ENCODE measurements at regions not wholly inside any gene's neighbourhood (a gene's known extent, or its start where the extent isn't known, plus 50 kb on each side); places are given as distances from the start of the nearest gene placed in this dataset.

- no peaks in the 10 kb centered on the region for H3K79me1 ChIP-seq (ENCODE audit: low read depth, low read length)
- no peak overlapping the region for H3K9ac ChIP-seq (ENCODE audit: low read depth, low read length, poor library complexity)
- DNase-seq (ENCODE audit: low spot score): no peak
Observed at GRCh38 chr16:51816929-51817328, 665.9 kb upstream of the SALL1 start.

GRCh38 chr16:51815523-51815922 is 664.5 kb upstream of the SALL1 start:
- no CpG with 5 or more reads among the region's 3 CpGs for WGBS, 2 donors (ENCODE audit: extremely low coverage in 2 of 2, insufficient read length in 2 of 2, insufficient replicate concordance in 1 of 2)

More at GRCh38 chr16:51816929-51817328, 665.9 kb upstream of the SALL1 start:
- H2BK5ac ChIP-seq (ENCODE audit: low read length): no peak overlapping the region
- H4K8ac ChIP-seq (ENCODE audit: low read depth, low read length): no peak overlapping the region
- H2BK120ac ChIP-seq (ENCODE audit: low read depth, low read length): no peak overlapping the region
- no peak overlapping the region for H4K91ac ChIP-seq (ENCODE audit: low read depth, low read length, poor library complexity)
- H3K36me3 ChIP-seq (replicated peaks in 1 of 2; ENCODE audit: control insufficient read depth in 2 of 2, insufficient read depth in 2 of 2, low read length in 2 of 2): no peaks in the 10 kb centered on the region
- no peak overlapping the region for H2AK5ac ChIP-seq (ENCODE audit: low read depth, low read length)
- H3K4me3 ChIP-seq (ENCODE audit: low read length in 2 of 2): no peak overlapping the region
- H3K4ac ChIP-seq (ENCODE audit: low read length): no peak overlapping the region
- H3K4me2 ChIP-seq (ENCODE audit: insufficient read depth, low read length, poor library complexity, severe bottlenecking): no peak overlapping the region
- H2BK12ac ChIP-seq (ENCODE audit: low read length): no peak overlapping the region
- no peak overlapping the region for H3K23ac ChIP-seq (ENCODE audit: low read depth, low read length, poor library complexity)
- no peak overlapping the region for H3K14ac ChIP-seq (ENCODE audit: low read length)
- no peak overlapping the region for H3K27ac ChIP-seq (replicated peaks; ENCODE audit: low read length)
- H2AFZ ChIP-seq (ENCODE audit: low read length): no peak overlapping the region
- H3K18ac ChIP-seq (ENCODE audit: low read length): no peak overlapping the region
- H3K27me3 ChIP-seq (ENCODE audit: control insufficient read depth in 3 of 3, insufficient read depth in 3 of 3, low read depth in 1 of 3, low read length in 3 of 3): peaks cover 0 to 4% (median 0%) of the 10 kb centered on the region in 3 experiments
- H2BK15ac ChIP-seq (ENCODE audit: low read length): no peak overlapping the region
- H3K4me1 ChIP-seq (ENCODE audit: control insufficient read depth in 2 of 2, insufficient read depth in 1 of 2, low read depth in 1 of 2, low read length in 2 of 2): peaks cover 0 to 3% of the 10 kb centered on the region in 2 donors
- no peaks in the 10 kb centered on the region for H3K9me3 ChIP-seq (replicated peaks in 1 of 2; ENCODE audit: control insufficient read depth in 2 of 2, insufficient read depth in 1 of 2, low read depth in 1 of 2, low read length in 2 of 2)

GRCh38 chr16:51814617-51815016 is 663.5 kb upstream of the SALL1 start:
- no peaks in the 10 kb centered on the region for H3K79me1 ChIP-seq (ENCODE audit: low read depth, low read length)
- H2AK5ac ChIP-seq (ENCODE audit: low read depth, low read length): no peak overlapping the region
- no peak overlapping the region for H2AFZ ChIP-seq (ENCODE audit: low read length)
- no peak overlapping the region for H4K8ac ChIP-seq (ENCODE audit: low read depth, low read length)
- no CpG with 5 or more reads among the region's 3 CpGs for WGBS, 2 donors (ENCODE audit: extremely low coverage in 2 of 2, insufficient read length in 2 of 2, insufficient replicate concordance in 1 of 2)
- no peak overlapping the region for H2BK5ac ChIP-seq (ENCODE audit: low read length)
- H2BK12ac ChIP-seq (ENCODE audit: low read length): no peak overlapping the region
- H3K14ac ChIP-seq (ENCODE audit: low read length): no peak overlapping the region
- H4K91ac ChIP-seq (ENCODE audit: low read depth, low read length, poor library complexity): no peak overlapping the region
- H3K27ac ChIP-seq (replicated peaks; ENCODE audit: low read length): no peak overlapping the region
- no peak overlapping the region for H3K4ac ChIP-seq (ENCODE audit: low read length)
- H3K36me3 ChIP-seq (replicated peaks in 1 of 2; ENCODE audit: control insufficient read depth in 2 of 2, insufficient read depth in 2 of 2, low read length in 2 of 2): no peaks in the 10 kb centered on the region
- H3K4me1 ChIP-seq (ENCODE audit: control insufficient read depth in 2 of 2, insufficient read depth in 1 of 2, low read depth in 1 of 2, low read length in 2 of 2): peaks cover 0 to 2% of the 10 kb centered on the region in 2 donors
- no peak for DNase-seq (ENCODE audit: low spot score)
- no peaks in the 10 kb centered on the region for H3K9me3 ChIP-seq (replicated peaks in 1 of 2; ENCODE audit: control insufficient read depth in 2 of 2, insufficient read depth in 1 of 2, low read depth in 1 of 2, low read length in 2 of 2)
- H2BK15ac ChIP-seq (ENCODE audit: low read length): no peak overlapping the region
- H3K23ac ChIP-seq (ENCODE audit: low read depth, low read length, poor library complexity): no peak overlapping the region
- no peaks in the 10 kb centered on the region for H3K27me3 ChIP-seq (ENCODE audit: control insufficient read depth in 3 of 3, insufficient read depth in 3 of 3, low read depth in 1 of 3, low read length in 3 of 3)
- H3K9ac ChIP-seq (ENCODE audit: low read depth, low read length, poor library complexity): no peak overlapping the region
- no peak overlapping the region for H3K4me3 ChIP-seq (ENCODE audit: low read length in 2 of 2)
- no peak overlapping the region for H2BK120ac ChIP-seq (ENCODE audit: low read depth, low read length)
- H3K4me2 ChIP-seq (ENCODE audit: insufficient read depth, low read length, poor library complexity, severe bottlenecking): no peak overlapping the region
- no peak overlapping the region for H3K18ac ChIP-seq (ENCODE audit: low read length)

More at GRCh38 chr16:51815523-51815922, 664.5 kb upstream of the SALL1 start:
- no peak overlapping the region for H3K9ac ChIP-seq (ENCODE audit: low read depth, low read length, poor library complexity)
- DNase-seq (ENCODE audit: low spot score): no peak
- no peak overlapping the region for H3K18ac ChIP-seq (ENCODE audit: low read length)
- no peak overlapping the region for H3K4ac ChIP-seq (ENCODE audit: low read length)
- H3K4me1 ChIP-seq (ENCODE audit: control insufficient read depth in 2 of 2, insufficient read depth in 1 of 2, low read depth in 1 of 2, low read length in 2 of 2): peaks cover 0 to 3% of the 10 kb centered on the region in 2 donors
- H2BK120ac ChIP-seq (ENCODE audit: low read depth, low read length): no peak overlapping the region
- no peaks in the 10 kb centered on the region for H3K79me1 ChIP-seq (ENCODE audit: low read depth, low read length)
- H3K27me3 ChIP-seq (ENCODE audit: control insufficient read depth in 3 of 3, insufficient read depth in 3 of 3, low read depth in 1 of 3, low read length in 3 of 3): no peaks in the 10 kb centered on the region
- H3K4me2 ChIP-seq (ENCODE audit: insufficient read depth, low read length, poor library complexity, severe bottlenecking): no peak overlapping the region
- H3K9me3 ChIP-seq (replicated peaks in 1 of 2; ENCODE audit: control insufficient read depth in 2 of 2, insufficient read depth in 1 of 2, low read depth in 1 of 2, low read length in 2 of 2): no peaks in the 10 kb centered on the region
- H3K4me3 ChIP-seq (ENCODE audit: low read length in 2 of 2): no peak overlapping the region
- no peak overlapping the region for H2BK5ac ChIP-seq (ENCODE audit: low read length)
- H3K14ac ChIP-seq (ENCODE audit: low read length): no peak overlapping the region
- no peak overlapping the region for H3K27ac ChIP-seq (replicated peaks; ENCODE audit: low read length)
- H4K8ac ChIP-seq (ENCODE audit: low read depth, low read length): no peak overlapping the region
- no peak overlapping the region for H2AK5ac ChIP-seq (ENCODE audit: low read depth, low read length)
- H3K36me3 ChIP-seq (replicated peaks in 1 of 2; ENCODE audit: control insufficient read depth in 2 of 2, insufficient read depth in 2 of 2, low read length in 2 of 2): no peaks in the 10 kb centered on the region
- no peak overlapping the region for H2BK12ac ChIP-seq (ENCODE audit: low read length)
- no peak overlapping the region for H2AFZ ChIP-seq (ENCODE audit: low read length)
- no peak overlapping the region for H4K91ac ChIP-seq (ENCODE audit: low read depth, low read length, poor library complexity)
- H2BK15ac ChIP-seq (ENCODE audit: low read length): no peak overlapping the region
- H3K23ac ChIP-seq (ENCODE audit: low read depth, low read length, poor library complexity): no peak overlapping the region

- Histone ChIP-seq H3K23ac (ENCODE audit: low read depth, low read length, poor library complexity) (no peak overlapping the region), H2AFZ (ENCODE audit: low read length) (no peak overlapping the region), H3K4me1 (ENCODE audit: control insufficient read depth in 2 of 2, insufficient read depth in 1 of 2, low read depth in 1 of 2, low read length in 2 of 2) (no peaks in the 10 kb centered on the region), H4K8ac (ENCODE audit: low read depth, low read length) (no peak overlapping the region), H3K36me3 (replicated peaks in 1 of 2; ENCODE audit: control insufficient read depth in 2 of 2, insufficient read depth in 2 of 2, low read length in 2 of 2) (no peaks in the 10 kb centered on the region), H2BK15ac (ENCODE audit: low read length) (no peak overlapping the region), H3K14ac (ENCODE audit: low read length) (no peak overlapping the region), H2AK5ac (ENCODE audit: low read depth, low read length) (no peak overlapping the region), H3K79me1 (ENCODE audit: low read depth, low read length) (no peaks in the 10 kb centered on the region), H3K27ac (replicated peaks; ENCODE audit: low read length) (no peak overlapping the region), H2BK12ac (ENCODE audit: low read length) (no peak overlapping the region), H3K4ac (ENCODE audit: low read length) (no peak overlapping the region), H4K91ac (ENCODE audit: low read depth, low read length, poor library complexity) (no peak overlapping the region), H3K27me3 (ENCODE audit: control insufficient read depth in 3 of 3, insufficient read depth in 3 of 3, low read depth in 1 of 3, low read length in 3 of 3) (no peaks in the 10 kb centered on the region), H3K4me2 (ENCODE audit: insufficient read depth, low read length, poor library complexity, severe bottlenecking) (no peak overlapping the region), H3K18ac (ENCODE audit: low read length) (no peak overlapping the region), H2BK5ac (ENCODE audit: low read length) (no peak overlapping the region), H2BK120ac (ENCODE audit: low read depth, low read length) (no peak overlapping the region), H3K9me3 (replicated peaks in 1 of 2; ENCODE audit: control insufficient read depth in 2 of 2, insufficient read depth in 1 of 2, low read depth in 1 of 2, low read length in 2 of 2) (no peaks in the 10 kb centered on the region), H3K9ac (ENCODE audit: low read depth, low read length, poor library complexity) (no peak overlapping the region), H3K4me3 (ENCODE audit: low read length in 2 of 2) (no peak overlapping the region)
- DNase-seq (ENCODE audit: low spot score): no peak
- no CpG with 5 or more reads among the region's 4 CpGs for WGBS, 2 donors (ENCODE audit: extremely low coverage in 2 of 2, insufficient read length in 2 of 2, insufficient replicate concordance in 1 of 2)
Observed at GRCh38 chr16:51813609-51814008, 662.5 kb upstream of the SALL1 start.

Measured in neuronal stem cell (in vitro differentiated cells).